ENCODE measurements at regions not wholly inside any gene's neighbourhood (a gene's known extent, or its start where the extent isn't known, plus 50 kb on each side); places are given as distances from the start of the nearest gene placed in this dataset.

DNA sequence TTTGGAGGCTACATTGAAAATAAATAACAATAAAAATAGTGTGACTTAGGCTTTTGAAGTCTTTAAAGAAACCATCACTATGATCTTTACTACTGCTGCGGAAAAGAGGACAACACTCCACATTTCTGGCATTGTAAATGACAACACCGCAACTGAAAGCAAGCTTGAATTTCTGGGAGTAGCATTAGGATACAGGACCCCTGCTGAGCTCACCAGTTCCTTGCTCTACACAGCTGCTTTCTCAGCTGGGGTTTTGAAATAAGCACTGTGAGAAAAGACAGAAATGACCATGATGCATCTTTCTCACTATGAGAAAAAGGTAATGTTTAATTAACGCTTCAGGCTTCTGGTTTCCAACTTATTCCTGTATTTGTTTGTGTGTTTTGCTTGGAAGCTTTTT lies 168.0 kb downstream of the TAF11L14 start:
- DNase-seq = no peak
- H3K36me3 ChIP-seq (ENCODE audit: control insufficient read depth in 1 of 2, insufficient read depth in 2 of 2, low read length in 1 of 2) = no peaks in the 10 kb centered on the region
- H3K4me3 ChIP-seq (ENCODE audit: low read length in 2 of 2) = no peak overlapping the region
- no peak overlapping the region for H3K27ac ChIP-seq (ENCODE audit: low read depth in 1 of 2, low read length in 2 of 2)
- 42 to 43% methylated on average over 3 of the region's 3 CpGs for WGBS, 2 donors
- H3K9me3 ChIP-seq (ENCODE audit: control insufficient read depth, low read length) = no peaks in the 10 kb centered on the region
- no peaks in the 10 kb centered on the region for H3K4me1 ChIP-seq (ENCODE audit: control insufficient read depth in 1 of 2, insufficient read depth in 2 of 2, low read length in 2 of 2)
- no peaks in the 10 kb centered on the region for H3K27me3 ChIP-seq (ENCODE audit: control insufficient read depth in 1 of 2, insufficient read depth in 2 of 2, low read length in 1 of 2)
- intact Hi-C loops (cut with DNase I) = loop anchor here in 1 of 2 donors (10.0 kb wide), 1 partner anchor 587 kb away; the partner anchor contains the start of gene BASP1
- ATAC-seq (ENCODE audit: low FRiP score) = no peak

DNA sequence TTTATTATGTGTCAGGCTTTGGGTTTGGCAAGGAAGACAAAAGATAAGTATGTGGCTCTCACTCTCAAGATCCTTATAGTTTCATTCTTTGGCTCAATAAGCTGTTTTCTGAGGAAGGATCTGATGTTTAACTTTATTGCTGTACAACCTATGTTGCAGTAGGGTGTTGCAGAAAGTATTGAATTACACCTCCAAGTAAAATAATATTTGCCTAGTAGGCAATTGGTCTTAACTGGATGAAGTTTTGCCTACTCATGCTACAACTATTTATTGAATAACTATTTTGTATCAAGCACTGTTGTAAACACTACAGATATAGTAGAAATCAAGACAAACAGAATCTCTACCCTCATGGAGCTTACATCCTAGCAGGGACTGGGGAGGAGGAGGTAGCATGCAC lies 169.7 kb downstream of the TAF11L14 start:
- no peaks in the 10 kb centered on the region for H3K4me1 ChIP-seq (ENCODE audit: control insufficient read depth in 1 of 2, insufficient read depth in 2 of 2, low read length in 2 of 2)

DNA sequence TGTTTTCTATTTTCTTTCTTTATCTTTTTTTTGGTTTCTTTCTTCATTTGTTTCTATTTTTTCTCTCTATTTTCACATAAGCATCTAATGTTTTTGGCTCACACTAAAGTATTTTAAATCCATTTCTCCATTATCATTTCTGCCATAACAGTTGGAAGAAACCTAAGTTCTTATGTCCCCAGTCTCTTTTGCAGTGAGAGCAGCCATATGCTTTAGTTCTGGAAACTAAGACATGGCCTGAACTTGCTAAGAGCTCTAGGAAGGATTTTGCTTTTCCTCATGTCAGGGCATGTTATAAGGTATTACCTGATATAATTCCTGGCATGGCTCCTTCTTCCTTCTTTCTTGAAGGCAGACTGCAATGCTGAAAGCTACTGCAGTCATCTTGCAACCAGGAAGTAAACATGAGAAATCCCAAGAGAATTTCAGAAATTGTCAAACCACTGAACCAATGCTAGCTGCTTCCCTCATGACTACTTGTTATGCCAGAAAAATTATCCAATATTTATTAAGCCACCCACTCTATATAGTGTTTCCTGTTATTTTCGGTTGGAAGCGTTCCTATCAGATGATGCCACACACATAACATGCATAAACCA lies 171.1 kb downstream of the TAF11L14 start:
- 75 to 76% methylated on average over 2 of the region's 2 CpGs for WGBS, 2 donors

More for the DNA sequence above, 169.7 kb downstream of the TAF11L14 start:
- Histone ChIP-seq H3K27me3 (ENCODE audit: control insufficient read depth in 1 of 2, insufficient read depth in 2 of 2, low read length in 1 of 2) (no peaks in the 10 kb centered on the region), H3K9me3 (ENCODE audit: control insufficient read depth, low read length) (no peaks in the 10 kb centered on the region), H3K36me3 (ENCODE audit: control insufficient read depth in 1 of 2, insufficient read depth in 2 of 2, low read length in 1 of 2) (no peaks in the 10 kb centered on the region), H3K27ac (ENCODE audit: low read depth in 1 of 2, low read length in 2 of 2) (no peak overlapping the region), H3K4me3 (ENCODE audit: low read length in 2 of 2) (no peak overlapping the region)
- ATAC-seq (ENCODE audit: low FRiP score) (no peak), DNase-seq (no peak)
- intact Hi-C loops (cut with DNase I) = loop anchor here in 1 of 2 donors (10.0 kb wide), 1 partner anchor 589 kb away; the partner anchor contains the start of gene BASP1

DNA sequence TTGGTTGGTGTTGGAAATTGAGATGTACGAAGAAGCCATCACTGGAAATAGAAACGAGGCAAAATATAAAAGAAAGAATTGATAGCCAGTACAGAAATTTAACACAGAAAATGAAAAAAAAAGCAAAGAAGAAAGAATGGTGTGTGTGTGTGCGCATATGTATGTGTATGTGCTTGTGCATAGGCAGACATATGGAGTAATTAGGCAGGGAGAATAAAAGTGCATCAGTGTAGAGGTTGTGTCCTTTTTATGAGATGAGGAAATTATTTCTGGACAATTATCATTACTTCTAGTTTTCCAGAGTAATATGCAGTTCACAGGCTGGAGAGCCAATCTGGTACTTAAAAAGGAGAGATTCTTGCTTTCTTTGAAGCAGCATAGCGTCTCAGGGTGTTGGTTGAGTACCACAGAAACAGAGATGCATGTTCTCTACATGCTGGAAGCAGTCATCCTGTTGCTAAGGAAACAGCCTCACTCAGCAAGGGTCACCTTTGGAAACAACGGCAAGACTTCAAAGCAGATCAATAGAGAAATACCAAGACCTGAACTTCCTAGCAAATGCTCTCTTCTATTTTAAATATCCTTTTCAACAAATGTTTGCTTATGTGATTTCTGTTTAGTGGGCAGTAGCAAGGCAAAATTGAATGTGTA lies 172.7 kb downstream of the TAF11L14 start:
- no peaks in the 10 kb centered on the region for H3K36me3 ChIP-seq (ENCODE audit: control insufficient read depth in 1 of 2, insufficient read depth in 2 of 2, low read length in 1 of 2)
- ATAC-seq (ENCODE audit: low FRiP score) = no peak
- 68 to 70% methylated on average over 5 of the region's 5 CpGs for WGBS, 2 donors
- H3K4me1 ChIP-seq (ENCODE audit: control insufficient read depth in 1 of 2, insufficient read depth in 2 of 2, low read length in 2 of 2) = no peaks in the 10 kb centered on the region
- H3K4me3 ChIP-seq (ENCODE audit: low read length in 2 of 2) = no peak overlapping the region
- intact Hi-C loops (cut with DNase I) = loop anchor here in 1 of 2 donors (10.0 kb wide), 1 partner anchor 592 kb away; the partner anchor contains the start of gene BASP1
- H3K27me3 ChIP-seq (ENCODE audit: control insufficient read depth in 1 of 2, insufficient read depth in 2 of 2, low read length in 1 of 2) = no peaks in the 10 kb centered on the region
- no peaks in the 10 kb centered on the region for H3K9me3 ChIP-seq (ENCODE audit: control insufficient read depth, low read length)
- DNase-seq = no peak
- H3K27ac ChIP-seq (ENCODE audit: low read depth in 1 of 2, low read length in 2 of 2) = no peak overlapping the region

More for the DNA sequence above, 171.1 kb downstream of the TAF11L14 start:
- Histone ChIP-seq H3K36me3 (ENCODE audit: control insufficient read depth in 1 of 2, insufficient read depth in 2 of 2, low read length in 1 of 2) (no peaks in the 10 kb centered on the region), H3K9me3 (ENCODE audit: control insufficient read depth, low read length) (no peaks in the 10 kb centered on the region), H3K27ac (ENCODE audit: low read depth in 1 of 2, low read length in 2 of 2) (no peak overlapping the region), H3K27me3 (ENCODE audit: control insufficient read depth in 1 of 2, insufficient read depth in 2 of 2, low read length in 1 of 2) (no peaks in the 10 kb centered on the region), H3K4me1 (ENCODE audit: control insufficient read depth in 1 of 2, insufficient read depth in 2 of 2, low read length in 2 of 2) (no peaks in the 10 kb centered on the region), H3K4me3 (ENCODE audit: low read length in 2 of 2) (no peak overlapping the region)
- intact Hi-C loops (cut with DNase I) = loop anchor here in 1 of 2 donors (10.0 kb wide), 1 partner anchor 591 kb away; the partner anchor contains the start of gene BASP1
- DNase-seq (no peak), ATAC-seq (ENCODE audit: low FRiP score) (no peak)

DNA sequence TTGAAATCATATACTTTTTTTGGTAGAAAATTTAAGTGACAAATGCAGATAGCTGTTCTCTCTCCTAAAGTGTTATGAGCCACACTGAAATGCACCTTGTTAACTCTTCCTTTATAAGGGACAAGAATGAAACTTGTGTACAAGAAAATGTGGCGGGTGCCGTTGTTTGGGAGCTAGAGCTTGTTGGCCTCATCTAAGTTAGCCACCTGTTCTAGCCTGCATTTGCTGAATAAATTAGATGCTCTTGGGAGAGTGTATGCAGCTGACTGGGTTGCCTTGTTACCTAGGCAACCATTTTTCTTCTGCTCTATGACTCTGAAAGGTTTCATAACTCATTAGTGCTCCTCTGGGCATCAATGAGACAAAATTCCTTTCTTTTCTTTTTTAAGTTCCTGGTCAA lies 174.3 kb downstream of the TAF11L14 start:
- no peak for DNase-seq
- no peaks in the 10 kb centered on the region for H3K36me3 ChIP-seq (ENCODE audit: control insufficient read depth in 1 of 2, insufficient read depth in 2 of 2, low read length in 1 of 2)
- intact Hi-C loops (cut with DNase I) = loop anchor here in 1 of 2 donors (10.0 kb wide), 1 partner anchor 594 kb away; the partner anchor contains the start of gene BASP1
- 83 to 88% methylated on average over 2 of the region's 2 CpGs for WGBS, 2 donors
- H3K4me3 ChIP-seq (ENCODE audit: low read length in 2 of 2) = no peak overlapping the region
- no peaks in the 10 kb centered on the region for H3K9me3 ChIP-seq (ENCODE audit: control insufficient read depth, low read length)
- no peak for ATAC-seq (ENCODE audit: low FRiP score)
- no peaks in the 10 kb centered on the region for H3K27me3 ChIP-seq (ENCODE audit: control insufficient read depth in 1 of 2, insufficient read depth in 2 of 2, low read length in 1 of 2)
- no peaks in the 10 kb centered on the region for H3K4me1 ChIP-seq (ENCODE audit: control insufficient read depth in 1 of 2, insufficient read depth in 2 of 2, low read length in 2 of 2)
- H3K27ac ChIP-seq (ENCODE audit: low read depth in 1 of 2, low read length in 2 of 2) = no peak overlapping the region

DNA sequence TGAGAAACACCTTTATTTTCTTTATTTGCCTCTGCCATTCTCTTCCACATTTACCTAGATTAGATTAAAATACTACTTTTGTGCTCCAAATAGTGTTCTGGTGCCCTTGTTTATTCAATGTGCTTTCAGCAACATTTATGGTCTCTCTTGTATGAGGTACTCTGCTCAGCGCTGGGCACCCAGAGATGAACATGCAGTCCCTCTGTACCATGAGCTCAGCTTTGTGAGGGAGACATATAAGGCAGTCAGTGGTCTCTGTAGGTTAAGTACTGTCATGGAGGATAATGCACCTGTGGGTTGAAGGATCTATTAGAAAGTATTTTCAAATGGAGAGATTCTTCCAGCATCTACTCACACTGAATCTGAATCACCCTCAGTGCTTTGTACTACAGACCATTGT lies 176.5 kb downstream of the TAF11L14 start:
- no peaks in the 10 kb centered on the region for H3K36me3 ChIP-seq (ENCODE audit: control insufficient read depth in 1 of 2, insufficient read depth in 2 of 2, low read length in 1 of 2)
- no peak overlapping the region for H3K4me3 ChIP-seq (ENCODE audit: low read length in 2 of 2)
- no peaks in the 10 kb centered on the region for H3K9me3 ChIP-seq (ENCODE audit: control insufficient read depth, low read length)
- intact Hi-C loops (cut with DNase I) = no loop called here
- H3K27ac ChIP-seq (ENCODE audit: low read depth in 1 of 2, low read length in 2 of 2) = no peak overlapping the region
- WGBS, 2 donors = 81 to 86% methylated on average over 1 of the region's 1 CpG
- no peaks in the 10 kb centered on the region for H3K27me3 ChIP-seq (ENCODE audit: control insufficient read depth in 1 of 2, insufficient read depth in 2 of 2, low read length in 1 of 2)
- DNase-seq (no peak), ATAC-seq (ENCODE audit: low FRiP score) (no peak)
- H3K4me1 ChIP-seq (ENCODE audit: control insufficient read depth in 1 of 2, insufficient read depth in 2 of 2, low read length in 2 of 2) = no peaks in the 10 kb centered on the region

DNA sequence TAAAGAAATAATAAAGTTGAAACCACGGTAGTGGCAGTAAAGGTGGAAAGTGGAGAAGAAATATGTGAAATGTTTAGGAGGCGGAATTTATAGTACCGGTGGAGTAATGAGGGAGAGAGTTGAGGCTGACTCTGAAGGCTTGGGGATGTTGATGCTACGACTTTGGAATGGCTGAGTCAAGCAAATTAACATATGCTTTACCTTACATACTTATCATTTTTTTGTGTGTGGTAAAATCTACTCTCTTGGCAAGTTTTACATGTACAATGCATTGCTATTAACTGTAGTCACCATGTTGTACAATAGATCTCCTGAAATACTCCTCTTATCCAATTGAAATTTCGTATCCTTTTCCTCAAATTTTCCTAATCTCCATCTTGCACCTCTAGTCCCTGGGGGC lies 179.0 kb downstream of the TAF11L14 start:
- Histone ChIP-seq H3K36me3 (ENCODE audit: control insufficient read depth in 1 of 2, insufficient read depth in 2 of 2, low read length in 1 of 2) (no peaks in the 10 kb centered on the region), H3K9me3 (ENCODE audit: control insufficient read depth, low read length) (no peaks in the 10 kb centered on the region), H3K27me3 (ENCODE audit: control insufficient read depth in 1 of 2, insufficient read depth in 2 of 2, low read length in 1 of 2) (no peaks in the 10 kb centered on the region), H3K4me3 (ENCODE audit: low read length in 2 of 2) (no peak overlapping the region), H3K4me1 (ENCODE audit: control insufficient read depth in 1 of 2, insufficient read depth in 2 of 2, low read length in 2 of 2) (no peaks in the 10 kb centered on the region), H3K27ac (ENCODE audit: low read depth in 1 of 2, low read length in 2 of 2) (no peak overlapping the region)
- WGBS, 2 donors = 66 to 70% methylated on average over 5 of the region's 5 CpGs
- DNase-seq = no peak
- ATAC-seq (ENCODE audit: low FRiP score) = no peak
- intact Hi-C loops (cut with DNase I) = no loop called here

DNA sequence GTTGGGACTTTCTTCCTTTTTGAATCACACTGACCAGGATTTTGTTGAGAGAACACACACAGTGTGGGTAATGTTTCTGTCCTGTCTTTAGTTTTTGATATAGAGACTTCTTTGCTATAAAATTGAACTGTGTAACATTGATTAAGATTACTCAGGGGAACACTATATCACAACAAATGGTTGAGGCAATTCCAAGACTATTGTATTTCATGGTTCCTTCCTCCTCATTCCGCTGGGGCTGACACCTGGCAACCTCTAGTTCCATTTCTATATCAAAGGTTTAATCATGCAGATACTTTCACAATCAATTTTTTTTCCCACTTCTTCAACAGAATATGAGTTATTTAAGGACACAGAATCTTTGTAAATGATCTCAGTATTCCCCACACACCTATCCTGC lies 182.2 kb downstream of the TAF11L14 start:
- WGBS, 2 donors = 66 to 67% methylated on average over 1 of the region's 1 CpG
- no peak overlapping the region for H3K27ac ChIP-seq (ENCODE audit: low read depth in 1 of 2, low read length in 2 of 2)
- ATAC-seq (ENCODE audit: low FRiP score) = no peak

DNA sequence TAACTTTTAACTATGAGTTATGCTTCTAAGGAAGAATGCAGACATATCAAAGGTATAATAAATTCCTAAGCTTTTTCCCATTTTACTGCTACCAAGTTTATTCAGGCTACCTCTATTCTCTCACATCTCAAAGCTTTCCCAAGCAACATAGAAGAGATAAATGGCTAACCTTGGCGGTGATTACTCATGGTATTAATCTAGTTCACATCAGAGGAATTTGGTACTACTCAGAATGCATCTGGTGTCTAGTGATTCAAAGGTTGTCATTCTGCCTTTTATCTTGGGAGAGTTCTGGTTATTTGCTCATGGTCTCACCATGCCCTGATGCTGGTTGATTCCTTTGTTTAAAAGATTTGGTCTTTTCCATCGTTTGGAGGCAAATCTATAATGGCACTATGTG lies 182.7 kb downstream of the TAF11L14 start:
- WGBS, 2 donors = 62 to 67% methylated on average over 2 of the region's 2 CpGs
- intact Hi-C loops (cut with DNase I) = no loop called here
- no peak for DNase-seq
- H3K4me3 ChIP-seq (ENCODE audit: low read length in 2 of 2) = no peak overlapping the region
- ATAC-seq (ENCODE audit: low FRiP score) = no peak
- H3K9me3 ChIP-seq (ENCODE audit: control insufficient read depth, low read length) = no peaks in the 10 kb centered on the region
- no peaks in the 10 kb centered on the region for H3K4me1 ChIP-seq (ENCODE audit: control insufficient read depth in 1 of 2, insufficient read depth in 2 of 2, low read length in 2 of 2)
- no peaks in the 10 kb centered on the region for H3K36me3 ChIP-seq (ENCODE audit: control insufficient read depth in 1 of 2, insufficient read depth in 2 of 2, low read length in 1 of 2)
- no peaks in the 10 kb centered on the region for H3K27me3 ChIP-seq (ENCODE audit: control insufficient read depth in 1 of 2, insufficient read depth in 2 of 2, low read length in 1 of 2)
- no peak overlapping the region for H3K27ac ChIP-seq (ENCODE audit: low read depth in 1 of 2, low read length in 2 of 2)

More for the DNA sequence above, 182.2 kb downstream of the TAF11L14 start:
- no peaks in the 10 kb centered on the region for H3K9me3 ChIP-seq (ENCODE audit: control insufficient read depth, low read length)
- no peaks in the 10 kb centered on the region for H3K27me3 ChIP-seq (ENCODE audit: control insufficient read depth in 1 of 2, insufficient read depth in 2 of 2, low read length in 1 of 2)
- H3K36me3 ChIP-seq (ENCODE audit: control insufficient read depth in 1 of 2, insufficient read depth in 2 of 2, low read length in 1 of 2) = no peaks in the 10 kb centered on the region
- H3K4me1 ChIP-seq (ENCODE audit: control insufficient read depth in 1 of 2, insufficient read depth in 2 of 2, low read length in 2 of 2) = no peaks in the 10 kb centered on the region
- DNase-seq = no peak
- intact Hi-C loops (cut with DNase I) = no loop called here
- H3K4me3 ChIP-seq (ENCODE audit: low read length in 2 of 2) = no peak overlapping the region

Data from aorta (tissue), 5 donors.